GM13976 (cell line): ENCODE measurements at regions not wholly inside any gene's neighbourhood (a gene's known extent, or its start where the extent isn't known, plus 50 kb on each side); places are given as distances from the start of the nearest gene placed in this dataset.

Experiments
- DNase-seq: peaks from one replicate; pipeline ENCODE4 v3.0.0; 2012; ENCODE audit warnings: low spot score
- in situ Hi-C: fragments of 300-500 bp; cut with MboI; formaldehyde crosslinking; loops from one replicate; pipeline ENCODE4 v1.12.0; 2022; ENCODE audit warnings: low sequenced_read_pairs, mixed read lengths, inconsistent platforms; ENCODE audit not compliant: unreplicated experiment
- TF ChIP-seq, protein P1 (sequence below): IDR thresholded peaks from 2 replicates; pipeline ENCODE4 v1.5.1; 2012; ENCODE audit warnings: borderline replicate concordance, mild to moderate bottlenecking; ENCODE audit not compliant: insufficient read depth; ENCODE audit errors: extremely low read depth, missing control alignments, control extremely low read depth

DNA sequence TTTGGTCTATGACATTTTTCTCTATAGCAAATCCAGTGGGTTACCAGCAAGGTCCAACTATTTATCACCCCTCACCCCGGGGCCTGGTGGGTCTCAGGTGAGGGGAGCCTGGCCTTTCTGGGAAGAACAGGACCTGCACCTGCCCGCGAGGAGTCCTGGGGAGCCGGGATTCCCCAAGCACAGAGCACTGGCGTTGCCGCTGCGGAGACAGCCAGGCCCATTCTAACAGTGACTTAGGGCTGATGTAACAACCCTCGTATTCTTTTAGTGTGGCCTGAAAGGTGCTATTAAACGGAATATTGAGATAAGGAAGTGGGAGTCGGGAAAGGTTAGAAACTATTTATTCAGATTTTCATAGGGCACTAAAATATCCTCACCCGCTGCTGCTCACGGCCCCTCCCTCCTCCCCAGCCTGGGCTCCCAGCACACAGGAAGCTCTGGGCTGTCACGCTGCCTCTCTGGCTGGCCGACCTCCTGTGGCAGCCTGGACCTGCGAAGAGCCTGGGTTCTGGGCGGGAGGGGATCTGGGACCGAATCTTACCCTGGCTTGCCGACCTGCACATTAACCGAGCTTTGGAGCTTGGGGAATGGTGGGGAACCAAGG is 141.2 kb downstream of the MIAT start:
- in situ Hi-C loops = no loop called here
- no peak for DNase-seq
- TF ChIP-seq, protein P1, sequence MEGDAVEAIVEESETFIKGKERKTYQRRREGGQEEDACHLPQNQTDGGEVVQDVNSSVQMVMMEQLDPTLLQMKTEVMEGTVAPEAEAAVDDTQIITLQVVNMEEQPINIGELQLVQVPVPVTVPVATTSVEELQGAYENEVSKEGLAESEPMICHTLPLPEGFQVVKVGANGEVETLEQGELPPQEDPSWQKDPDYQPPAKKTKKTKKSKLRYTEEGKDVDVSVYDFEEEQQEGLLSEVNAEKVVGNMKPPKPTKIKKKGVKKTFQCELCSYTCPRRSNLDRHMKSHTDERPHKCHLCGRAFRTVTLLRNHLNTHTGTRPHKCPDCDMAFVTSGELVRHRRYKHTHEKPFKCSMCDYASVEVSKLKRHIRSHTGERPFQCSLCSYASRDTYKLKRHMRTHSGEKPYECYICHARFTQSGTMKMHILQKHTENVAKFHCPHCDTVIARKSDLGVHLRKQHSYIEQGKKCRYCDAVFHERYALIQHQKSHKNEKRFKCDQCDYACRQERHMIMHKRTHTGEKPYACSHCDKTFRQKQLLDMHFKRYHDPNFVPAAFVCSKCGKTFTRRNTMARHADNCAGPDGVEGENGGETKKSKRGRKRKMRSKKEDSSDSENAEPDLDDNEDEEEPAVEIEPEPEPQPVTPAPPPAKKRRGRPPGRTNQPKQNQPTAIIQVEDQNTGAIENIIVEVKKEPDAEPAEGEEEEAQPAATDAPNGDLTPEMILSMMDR = no peak

DNA sequence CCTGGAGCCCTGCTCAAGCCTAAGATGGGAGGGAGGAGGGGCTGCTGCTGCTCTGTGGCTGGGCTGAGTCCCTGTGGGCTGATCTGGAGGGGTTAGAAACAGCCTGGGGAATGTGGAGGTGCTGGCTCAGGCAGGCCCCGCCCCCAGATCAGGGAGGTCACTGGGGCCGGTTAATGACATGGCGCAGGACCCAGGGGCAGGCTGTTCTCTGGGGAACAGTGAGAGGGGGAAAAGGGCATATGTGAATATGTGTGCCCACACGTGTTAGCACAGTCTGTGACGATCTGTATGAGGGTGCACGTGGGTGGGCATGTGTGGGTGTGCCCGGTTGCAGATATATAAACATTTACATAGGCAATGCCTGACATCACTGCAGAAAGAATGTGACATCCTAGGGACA is 143.5 kb downstream of the MIAT start:
- TF ChIP-seq, protein P1 = no peak
- DNase-seq = no peak

GRCh38 chr22:26801449-26801848 is 144.1 kb downstream of the MIAT start:
- TF ChIP-seq, protein P1 = no peak
- in situ Hi-C loops = no loop called here
- DNase-seq = no peak

More for the DNA sequence above, 143.5 kb downstream of the MIAT start:
- in situ Hi-C loops = no loop called here

DNA sequence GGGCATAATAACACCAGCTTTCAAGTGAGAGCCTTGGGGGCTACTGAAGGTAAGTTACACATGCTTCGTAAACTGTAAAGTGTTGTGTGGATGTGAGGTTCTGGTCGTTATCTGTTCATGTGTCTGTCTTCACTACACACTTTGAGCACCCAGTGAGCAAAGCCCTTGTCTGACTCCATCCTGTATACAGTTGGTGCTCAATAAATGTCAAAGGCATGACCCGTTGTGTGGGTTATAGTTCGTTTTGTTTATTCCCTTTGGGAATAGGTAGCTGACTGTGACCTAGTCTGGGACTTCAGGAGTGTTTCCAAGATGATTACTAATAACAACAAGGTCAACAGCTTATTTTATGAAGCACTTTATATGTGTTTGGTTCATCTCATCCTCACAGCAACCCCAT is 146.9 kb downstream of the MIAT start:
- DNase-seq = no peak
- in situ Hi-C loops = no loop called here
- TF ChIP-seq, protein P1 = no peak

DNA sequence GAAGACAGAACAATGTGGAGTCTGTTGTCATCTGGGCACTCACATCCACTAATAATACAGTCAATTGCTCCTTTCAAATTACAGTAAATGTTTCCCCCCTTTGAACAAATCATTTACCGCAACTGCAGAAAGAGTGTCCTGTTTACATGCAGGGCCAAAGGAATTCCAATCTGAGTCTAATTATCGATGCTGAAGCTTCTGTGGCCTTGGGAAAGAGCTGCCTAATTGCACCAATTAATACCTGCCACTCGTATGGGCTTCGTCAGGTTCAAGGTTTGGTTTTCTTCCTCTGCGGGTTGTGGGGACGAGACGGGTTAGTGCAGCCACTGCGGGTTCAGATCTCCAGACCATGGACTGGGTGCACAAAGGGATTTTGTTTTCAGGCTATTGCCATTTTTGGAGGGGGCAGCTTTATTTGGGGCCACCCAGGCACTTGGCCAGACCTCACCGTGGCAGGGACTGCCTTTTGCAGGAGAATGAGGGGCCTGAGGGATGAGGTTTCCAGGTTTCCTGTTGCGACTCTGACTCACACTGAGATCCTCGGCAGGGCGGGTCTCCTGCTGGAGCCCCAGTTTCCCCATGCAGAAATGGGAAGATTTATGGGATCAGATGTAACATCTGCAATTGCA is 147.6 kb downstream of the MIAT start:
- no peak for DNase-seq
- TF ChIP-seq, protein P1 = no peak
- in situ Hi-C loops = no loop called here

DNA sequence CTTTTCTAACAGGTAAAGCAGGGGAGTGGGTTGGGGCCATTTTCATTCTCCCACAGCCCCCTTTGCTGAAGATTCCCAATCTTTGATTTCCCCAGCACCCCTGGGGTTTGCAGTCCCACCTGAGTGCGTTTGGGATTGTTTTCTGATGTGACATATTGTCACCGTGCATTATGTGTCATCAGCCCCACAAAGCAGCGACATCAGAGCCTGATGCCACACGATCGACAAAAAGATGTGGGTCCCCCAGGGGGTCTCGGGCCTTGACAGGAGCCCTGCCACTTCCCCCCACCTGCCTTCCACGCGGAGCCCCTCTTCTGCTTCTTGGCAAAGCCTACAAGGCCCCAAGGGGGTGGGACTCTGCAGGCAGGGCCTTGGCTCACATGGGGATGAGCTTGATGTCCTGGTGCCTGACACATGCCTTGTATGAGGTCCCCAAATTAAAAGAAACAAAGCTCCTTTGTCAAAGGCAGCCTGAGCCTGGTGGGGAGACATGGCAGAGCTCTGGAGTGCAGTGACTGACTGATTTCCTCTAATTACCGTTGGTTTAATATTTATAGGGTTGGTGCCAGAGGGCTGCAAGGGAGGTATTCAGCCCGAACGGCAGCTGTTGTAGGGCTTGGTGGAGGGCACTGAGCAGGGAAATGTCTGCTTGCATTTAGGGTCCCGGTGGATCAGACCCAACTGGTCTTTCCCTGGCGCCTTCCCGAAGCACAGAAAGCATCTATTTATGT is 149.2 kb downstream of the MIAT start:
- TF ChIP-seq, protein P1 = no peak
- DNase-seq = no peak
- in situ Hi-C loops = no loop called here
